HCT116 (cell line): ENCODE measurements at regions not wholly inside any gene's neighbourhood (a gene's known extent, or its start where the extent isn't known, plus 50 kb on each side); places are given as distances from the start of the nearest gene placed in this dataset.
A peak's percentile ranks its signal among the peaks of the same experiment; 100 is the strongest.

Experiments
- ATAC-seq: fragments of 200-7000 bp; cut with Tn5 transposase; 2 replicates; pipeline ENCODE4 v1.9.1; 2020; ENCODE audit warnings: mild to moderate bottlenecking, moderate library complexity
- BruUV-seq: library from RNA; stranded (reverse); fragments of 400-500 nt; replicated peaks from 2 replicates; lab custom pipeline; 2021; lab: Mats Ljungman, UMichigan
- CTCF ChIA-PET: fragments of 300-600 bp; sonication (Branson Sonifier 250); formaldehyde crosslinking; loops from one replicate; lab custom pipeline; 2021; ENCODE audit warnings: antibody characterized with exemption; lab: Charles Lee
- POLR2A ChIA-PET: fragments of 300-600, 350-600 bp; sonication (Branson Sonifier 250); formaldehyde crosslinking; loops from one replicate; lab custom pipeline; 2021; ENCODE audit warnings: antibody characterized with exemption; lab: Charles Lee
- RAD21 ChIA-PET, 2 experiments: fragments of 300-600 bp; sonication (Branson Sonifier 250); formaldehyde crosslinking; loops; one replicate each; lab custom pipeline; 2023; ENCODE audit warnings: low total read pairs in 2 of 2; ENCODE audit not compliant: uncharacterized antibody in 2 of 2, unreplicated experiment in 2 of 2, low non-redundant PET in 1 of 2; lab: Charles Lee
- DNase-seq: peaks from one replicate; pipeline ENCODE4 v3.0.0-alpha.2; 2010; ENCODE audit warnings: low read depth, low spot score
- H2AFZ ChIP-seq: fragments of 200-600 bp; shearing (Covaris generic), sonication (generic); 2 replicates; pipeline ENCODE4 v1.6.1; 2017; ENCODE audit warnings: low read depth, mixed run types, mixed read lengths, antibody characterized with exemption, low read length; ENCODE audit not compliant: poor library complexity, severe bottlenecking
- H3K27ac ChIP-seq: 2 replicates; pipeline ENCODE4 v1.5.1; 2012; ENCODE audit warnings: low read depth, low read length
- H3K27me3 ChIP-seq: fragments of 200-600 bp; sonication (generic); 2 replicates; pipeline ENCODE4 v1.6.1; 2016; ENCODE audit warnings: mixed run types, low read length, mixed read lengths; ENCODE audit not compliant: insufficient read depth
- H3K36me3 ChIP-seq, 2 experiments: fragments of 200-500 bp in 1 of 2; fragments of 200-600 bp in 1 of 2; sonication (Bioruptor generic) in 1 of 2; sonication (generic) in 1 of 2; 2 replicates each; pipeline versions ENCODE4 v1.5.1 to v1.6.1; 2014 to 2016; ENCODE audit warnings: low read length in 2 of 2, inconsistent platforms in 1 of 2, mixed read lengths in 1 of 2, mixed run types in 1 of 2; ENCODE audit not compliant: insufficient read depth in 2 of 2, control insufficient read depth in 1 of 2
- H3K4me1 ChIP-seq, 2 experiments: fragments of 200-600 bp in 1 of 2; sonication (generic) in 1 of 2; 2 replicates each; pipeline versions ENCODE4 v1.5.1 to v1.6.1; 2012 to 2017; ENCODE audit warnings: low read length in 2 of 2, inconsistent platforms in 1 of 2, mild to moderate bottlenecking in 1 of 2, mixed read lengths in 1 of 2, mixed run types in 1 of 2, moderate library complexity in 1 of 2; ENCODE audit not compliant: insufficient read depth in 2 of 2, control insufficient read depth in 1 of 2
- H3K4me2 ChIP-seq: fragments of 200-600 bp; sonication (generic); 2 replicates; pipeline ENCODE4 v1.6.1; 2017; ENCODE audit warnings: mixed run types, low read length, mixed read lengths
- H3K4me3 ChIP-seq, 2 experiments: fragments of 200-600 bp in 1 of 2; sonication (generic) in 1 of 2; replicated peaks in 1 of 2; 2 replicates each; pipeline ENCODE4 v1.5.1; 2011 to 2016; ENCODE audit warnings: low read length in 2 of 2, control low read depth in 1 of 2, low read depth in 1 of 2, mild to moderate bottlenecking in 1 of 2, mixed read lengths in 1 of 2, mixed run types in 1 of 2
- H3K79me2 ChIP-seq: fragments of 200-600 bp; sonication (generic); 2 replicates; pipeline ENCODE4 v1.6.1; 2017; ENCODE audit warnings: mild to moderate bottlenecking, mixed run types, low read length, moderate library complexity, mixed read lengths; ENCODE audit not compliant: insufficient read depth
- H3K9ac ChIP-seq: fragments of 200-600 bp; sonication (generic); 2 replicates; pipeline ENCODE4 v1.6.1; 2016; ENCODE audit warnings: low read length, mixed read lengths
- H3K9me2 ChIP-seq: fragments of 200-600 bp; sonication (generic), shearing (Covaris generic); 2 replicates; pipeline ENCODE4 v1.6.1; 2017; ENCODE audit warnings: mixed run types, mild to moderate bottlenecking, moderate library complexity; ENCODE audit not compliant: insufficient read depth
- H3K9me3 ChIP-seq, 2 experiments: fragments of 200-500 bp in 1 of 2; fragments of 200-600 bp in 1 of 2; sonication (Bioruptor generic) in 1 of 2; sonication (generic) in 1 of 2; 2 replicates each; pipeline ENCODE4 v1.6.1; 2014 to 2017; ENCODE audit warnings: low read length in 2 of 2, mixed read lengths in 2 of 2, inconsistent platforms in 1 of 2, low read depth in 1 of 2, mild to moderate bottlenecking in 1 of 2, mixed run types in 1 of 2, moderate library complexity in 1 of 2; ENCODE audit not compliant: control insufficient read depth in 1 of 2, insufficient read depth in 1 of 2
- H4K20me1 ChIP-seq: fragments of 200-600 bp; sonication (generic), shearing (Covaris generic); 2 replicates; pipeline ENCODE4 v1.6.1; 2017; ENCODE audit warnings: mixed run types, mild to moderate bottlenecking, moderate library complexity; ENCODE audit not compliant: insufficient read depth
- ATF3 ChIP-seq: IDR thresholded peaks from 2 replicates; pipeline ENCODE4 v1.6.1; 2012
- CBX3 ChIP-seq: IDR thresholded peaks from 2 replicates; pipeline ENCODE4 v1.6.1; 2012; ENCODE audit warnings: low read depth
- CEBPB ChIP-seq: IDR thresholded peaks from 2 replicates; pipeline ENCODE4 v1.6.1; 2012; ENCODE audit warnings: low read depth
- EGR1 ChIP-seq: IDR thresholded peaks from 2 replicates; pipeline ENCODE4 v1.6.1; 2012; ENCODE audit warnings: low read depth
- ELF1 ChIP-seq: IDR thresholded peaks from 2 replicates; pipeline ENCODE4 v1.6.1; 2012; ENCODE audit warnings: low read depth, borderline replicate concordance
- EZH2phosphoT487 ChIP-seq: fragments of 200-600 bp; IDR thresholded peaks from 2 replicates; pipeline ENCODE4 v1.6.1; 2018; ENCODE audit warnings: antibody characterized with exemption, borderline replicate concordance
- FOSL1 ChIP-seq: IDR thresholded peaks from 2 replicates; pipeline ENCODE4 v1.6.1; 2012; ENCODE audit warnings: low read depth
- JUND ChIP-seq: IDR thresholded peaks from 2 replicates; pipeline ENCODE4 v1.6.1; 2012
- MAX ChIP-seq: IDR thresholded peaks from 2 replicates; pipeline ENCODE4 v1.6.1; 2012
- POLR2A ChIP-seq: IDR thresholded peaks from 2 replicates; pipeline ENCODE4 v1.7.0; 2011; ENCODE audit warnings: borderline replicate concordance; ENCODE audit not compliant: insufficient read depth, insufficient read length; ENCODE audit errors: extremely low read depth
- POLR2AphosphoS5 ChIP-seq: IDR thresholded peaks from 2 replicates; pipeline ENCODE4 v1.6.1; 2011; ENCODE audit warnings: mild to moderate bottlenecking, low read depth, low read length, moderate library complexity
- RAD21 ChIP-seq: IDR thresholded peaks from 2 replicates; pipeline ENCODE4 v1.6.1; 2012; ENCODE audit warnings: low read depth, mild to moderate bottlenecking
- SIN3A ChIP-seq: IDR thresholded peaks from 2 replicates; pipeline ENCODE4 v1.6.1; 2012; ENCODE audit warnings: low read depth
- SP1 ChIP-seq: IDR thresholded peaks from 2 replicates; pipeline ENCODE4 v1.6.1; 2012; ENCODE audit warnings: low read depth
- SRF ChIP-seq: IDR thresholded peaks from 2 replicates; pipeline ENCODE4 v1.6.1; 2012; ENCODE audit warnings: low read depth
- ZBTB33 ChIP-seq: IDR thresholded peaks from 2 replicates; pipeline ENCODE4 v1.6.1; 2011; ENCODE audit warnings: mild to moderate bottlenecking, low read length, moderate library complexity; ENCODE audit not compliant: insufficient replicate concordance; ENCODE audit errors: extremely low read depth
- ZFX ChIP-seq: fragments of 450-650 bp; IDR thresholded peaks from 2 replicates; pipeline ENCODE4 v1.6.1; 2017
- intact Hi-C: fragments of 100-400 bp; cut with micrococcal nuclease; formaldehyde crosslinking; loops from 2 replicates; pipeline ENCODE4 v1.10.0; 2022

- TF ChIP-seq RAD21 (peak; percentile 37; the same call in 1 of the 2 replicates), JUND (peak; percentile 95), MAX (peak; percentile 96)
Observed at GRCh38 chr6:111985202-111985731, 68.6 kb upstream of the CCN6 start (continued).

GRCh38 chr6:111986651-111987050 is 67.3 kb upstream of the CCN6 start:
- H3K27ac ChIP-seq, result no peak overlapping the region
- DNase-seq, result no peak
- ChIA-PET RAD21 (no interaction called here), CTCF (no interaction called here), POLR2A (no interaction called here)
- H3K79me2 ChIP-seq, result no peaks in the 10 kb centered on the region
- no peak overlapping the region for H3K4me3 ChIP-seq
- no peak for ATAC-seq
- H2AFZ ChIP-seq, result peak overlapping the region; percentile 2
- no peaks in the 10 kb centered on the region for H3K27me3 ChIP-seq
- no peak overlapping the region for H3K9ac ChIP-seq
- no peaks in the 10 kb centered on the region for H3K36me3 ChIP-seq
- no peak for TF ChIP-seq MAX
- TF ChIP-seq CEBPB, result no peak
- no peak for TF ChIP-seq EGR1
- TF ChIP-seq EZH2phosphoT487, result no peak
- no peak for TF ChIP-seq SP1
- TF ChIP-seq ZBTB33, result no peak
- no peak for TF ChIP-seq SIN3A
- no peak for TF ChIP-seq ELF1
- no peak for TF ChIP-seq FOSL1
- no peak for TF ChIP-seq JUND
- TF ChIP-seq RAD21, result no peak
- no peak for TF ChIP-seq SRF
- TF ChIP-seq POLR2AphosphoS5, result no peak
- no peak for TF ChIP-seq POLR2A
- TF ChIP-seq CBX3, result no peak
- no peak for TF ChIP-seq ZFX
- no peak for TF ChIP-seq ATF3
- H3K9me2 ChIP-seq, result no peaks in the 10 kb centered on the region
- peaks cover 36 to 54% of the 10 kb centered on the region in 2 experiments for H3K4me1 ChIP-seq
- no TSS peak for BruUV-seq
- intact Hi-C loops, result no loop called here
- H4K20me1 ChIP-seq, result no peaks in the 10 kb centered on the region
- no peaks in the 10 kb centered on the region for H3K9me3 ChIP-seq
- no peak overlapping the region for H3K4me2 ChIP-seq
